Fibroblast of peridontal ligament (primary cell): ENCODE measurements at regions not wholly inside any gene's neighbourhood (a gene's known extent, or its start where the extent isn't known, plus 50 kb on each side); places are given as distances from the start of the nearest gene placed in this dataset.

ENCODE experiments used
- DNase-seq: peaks from one replicate; pipeline ENCODE4 v3.0.0-alpha.2; 2010; ENCODE audit errors: extremely low read depth

- DNase-seq: no peak
Measured at GRCh38 chr14:61108496-61109141, 127.6 kb downstream of the SLC38A6 start.

GRCh38 chr14:61107869-61108493 lies 126.9 kb downstream of the SLC38A6 start:
- DNase-seq: no peak

- no peak for DNase-seq
Measured at GRCh38 chr14:61106959-61107641, 126.1 kb downstream of the SLC38A6 start.

DNA sequence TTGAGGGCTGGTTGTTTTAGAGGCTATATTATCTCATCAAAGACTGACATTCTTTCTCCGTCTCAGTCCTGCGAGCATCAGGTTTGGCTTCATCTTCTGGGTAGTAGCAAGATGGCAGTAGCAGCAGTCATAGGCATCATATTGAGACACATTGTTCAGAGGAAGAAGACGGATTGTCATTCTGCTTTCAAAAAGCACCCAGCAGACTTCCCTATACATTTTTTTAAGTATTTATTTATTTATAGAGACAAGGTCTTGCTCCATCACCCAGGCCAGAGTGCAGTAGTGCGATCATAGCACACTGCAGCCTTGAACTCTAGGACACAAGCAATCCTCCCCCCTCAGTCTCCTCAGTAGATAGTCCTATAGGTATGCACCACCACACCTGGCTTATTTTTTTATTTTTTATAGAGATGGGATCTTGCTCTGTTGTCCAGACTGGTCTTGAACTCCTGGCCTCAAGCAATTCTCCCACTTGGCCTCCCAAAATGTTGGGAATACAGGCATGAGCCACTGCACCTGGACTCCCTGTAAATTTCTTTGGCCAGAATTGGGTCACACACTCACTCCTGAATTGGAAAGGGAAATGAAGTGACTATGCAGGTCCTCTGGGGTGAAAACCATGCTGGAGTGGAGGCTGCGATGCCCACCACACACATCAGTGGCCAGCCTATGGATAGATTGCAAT lies 125.4 kb downstream of the SLC38A6 start:
- no peak for DNase-seq

GRCh38 chr14:61104358-61104757 lies 123.3 kb downstream of the SLC38A6 start:
- no peak for DNase-seq

- DNase-seq: peak; percentile 98
Measured at GRCh38 chr14:61103541-61104339, 122.7 kb downstream of the SLC38A6 start.

DNA sequence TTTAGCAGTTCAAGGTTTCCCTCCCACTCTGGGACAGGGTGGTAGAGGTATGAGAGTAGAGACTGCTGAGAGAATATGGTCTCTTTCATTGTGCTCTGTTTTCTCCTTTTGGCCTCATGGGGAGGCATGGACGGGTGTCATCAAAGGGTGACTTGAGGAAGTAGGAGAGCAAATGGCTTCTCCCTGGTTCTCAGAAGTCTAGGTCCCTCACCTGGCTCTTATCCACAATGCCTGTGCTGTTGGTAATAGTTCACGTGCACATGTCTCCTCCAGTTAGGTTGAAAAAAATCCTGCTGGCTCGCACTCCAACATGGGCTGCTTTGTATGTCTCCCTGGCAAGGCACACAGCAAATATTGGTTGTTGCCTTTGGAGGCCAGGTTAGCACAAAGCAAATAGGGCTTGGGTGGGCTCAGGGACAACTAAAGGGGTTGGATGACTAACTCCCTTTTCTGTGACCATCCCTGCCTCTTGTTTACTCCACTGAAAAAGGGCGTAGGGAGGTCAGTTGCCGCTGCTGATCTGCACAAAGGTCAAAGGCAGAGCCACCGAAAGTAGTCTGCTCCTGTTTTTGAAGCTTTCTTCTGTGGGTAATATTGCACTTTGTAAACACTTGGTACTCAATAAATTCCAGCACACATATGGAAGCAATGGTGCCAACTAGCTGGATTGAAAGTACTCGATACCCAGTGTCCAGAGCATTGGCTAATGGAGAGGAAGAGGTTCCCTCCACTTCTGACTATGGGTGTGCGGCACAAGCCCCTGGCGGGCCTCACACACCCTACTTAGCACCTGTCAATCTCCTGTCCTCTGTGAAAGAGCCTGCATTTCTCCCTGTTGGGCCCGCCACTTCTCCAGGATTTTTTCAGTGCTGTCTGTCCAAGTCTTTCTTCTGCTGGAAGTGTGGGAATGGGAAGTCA lies 121.8 kb downstream of the SLC38A6 start:
- no peak for DNase-seq
